ENCODE measurements at regions not wholly inside any gene's neighbourhood (a gene's known extent, or its start where the extent isn't known, plus 50 kb on each side); places are given as distances from the start of the nearest gene placed in this dataset.

- no TSS peak for BruUV-seq (replicated peaks)
- H3K4me2 ChIP-seq (ENCODE audit: low read depth, low read length), result no peak overlapping the region
- intact Hi-C loops (cut with micrococcal nuclease; ENCODE audit: unreplicated experiment) (no loop called here), in situ Hi-C loops (cut with HindIII; ENCODE audit: extremely low pct_ligation_motif_present, low pct_unique_long_range_greater_than_20kb) (no loop called here)
- H3K4me3 ChIP-seq (replicated peaks in 1 of 3; ENCODE audit: insufficient read depth in 1 of 3, low read depth in 2 of 3, low read length in 3 of 3), result no peak overlapping the region
- no peak overlapping the region for H2AFZ ChIP-seq (ENCODE audit: low read length)
- ATAC-seq (no peak), FAIRE-seq (no peak), DNase-seq (ENCODE audit: low spot score) (no peak)
- H3K27ac ChIP-seq (ENCODE audit: extremely low read length, insufficient read depth, low read length), result no peak overlapping the region
- no peaks in the 10 kb centered on the region for H4K20me1 ChIP-seq (ENCODE audit: insufficient read depth, low read length)
- no peak overlapping the region for H3K9ac ChIP-seq (ENCODE audit: insufficient read depth, low read depth, low read length)
- POLR2A ChIA-PET, result no interaction called here
- peaks cover 8% of the 10 kb centered on the region; the same call in 1 of the 2 replicates for H3K4me1 ChIP-seq (ENCODE audit: insufficient read depth, low read length)
- H3K9me3 ChIP-seq (ENCODE audit: low read length), result peaks cover 9% of the 10 kb centered on the region; the same call in 1 of the 2 replicates
- 8% methylated on average over 1 of the region's 1 CpG for WGBS (ENCODE audit: low lambda C conversion rate)
- no peaks in the 10 kb centered on the region; a peak in 2 of 5 replicates for H3K27me3 ChIP-seq (ENCODE audit: control insufficient read depth in 1 of 2, insufficient read depth in 2 of 2, low read length in 2 of 2)
- H3K36me3 ChIP-seq (replicated peaks in 1 of 2; ENCODE audit: control insufficient read depth in 1 of 2, insufficient read depth in 2 of 2, low read length in 2 of 2), result no peaks in the 10 kb centered on the region
- no peak for TF ChIP-seq NFE2 (CRISPR knock-in tag; IDR thresholded peaks at IDR 0.05)
- TF ChIP-seq ATF2 (CRISPR knock-in tag; IDR thresholded peaks at IDR 0.05), result no peak
- no peak for TF ChIP-seq ZNF839 (CRISPR knock-in tag; IDR thresholded peaks at IDR 0.05; ENCODE audit: borderline replicate concordance)
- no peak for TF ChIP-seq CC2D1A (CRISPR knock-in tag; IDR thresholded peaks at IDR 0.05)
- TF ChIP-seq ETV6 (CRISPR knock-in tag; conservative IDR thresholded peaks at IDR 0.05), result no peak
- H3K79me2 ChIP-seq (ENCODE audit: insufficient read depth, low read length), result no peaks in the 10 kb centered on the region
- CTCF ChIA-PET (ENCODE audit: low intra/inter-chr PET ratio, low total read pairs), result no interaction called here
Measured at GRCh38 chr13:43992211-43992610, 112.5 kb downstream of the LACC1 start.

- Histone ChIP-seq H3K36me3 (replicated peaks in 1 of 2; ENCODE audit: control insufficient read depth in 1 of 2, insufficient read depth in 2 of 2, low read length in 2 of 2) (no peaks in the 10 kb centered on the region), H2AFZ (ENCODE audit: low read length) (no peak overlapping the region), H4K20me1 (ENCODE audit: insufficient read depth, low read length) (no peaks in the 10 kb centered on the region), H3K9me3 (ENCODE audit: low read length) (peaks cover 9% of the 10 kb centered on the region; the same call in 1 of the 2 replicates), H3K27me3 (ENCODE audit: control insufficient read depth in 1 of 2, insufficient read depth in 2 of 2, low read length in 2 of 2) (0 out of 5 replicates have a peak, but pooled peaks cover 0 to 3% of the 10 kb centered on the region in 2 experiments), H3K79me2 (ENCODE audit: insufficient read depth, low read length) (no peaks in the 10 kb centered on the region), H3K4me1 (ENCODE audit: insufficient read depth, low read length) (peaks cover 8% of the 10 kb centered on the region; the same call in 1 of the 2 replicates), H3K27ac (ENCODE audit: extremely low read length, insufficient read depth, low read length) (no peak overlapping the region), H3K4me3 (replicated peaks in 1 of 3; ENCODE audit: insufficient read depth in 1 of 3, low read depth in 2 of 3, low read length in 3 of 3) (no peak overlapping the region), H3K4me2 (ENCODE audit: low read depth, low read length) (no peak overlapping the region), H3K9ac (ENCODE audit: insufficient read depth, low read depth, low read length) (no peak overlapping the region)
- no peak for ATAC-seq
- POLR2A ChIA-PET, result no interaction called here
- in situ Hi-C loops (cut with HindIII; ENCODE audit: extremely low pct_ligation_motif_present, low pct_unique_long_range_greater_than_20kb) (no loop called here), intact Hi-C loops (cut with micrococcal nuclease; ENCODE audit: unreplicated experiment) (no loop called here)
- no peak for DNase-seq (ENCODE audit: low spot score)
- TF ChIP-seq ZNF224 (CRISPR knock-in tag; IDR thresholded peaks at IDR 0.05) (0 out of 2 replicates have a peak, but pooled peaks have one; percentile 32), SAP130 (CRISPR knock-in tag; IDR thresholded peaks at IDR 0.05; ENCODE audit: low read depth) (no peak), REL (CRISPR knock-in tag; conservative IDR thresholded peaks at IDR 0.05) (no peak)
- 78% methylated on average over 7 of the region's 7 CpGs for WGBS (ENCODE audit: low lambda C conversion rate)
- no peak for FAIRE-seq
- no TSS peak for BruUV-seq (replicated peaks)
- CTCF ChIA-PET (ENCODE audit: low intra/inter-chr PET ratio, low total read pairs), result no interaction called here
Measured at GRCh38 chr13:43994999-43995859, 115.5 kb downstream of the LACC1 start.
